ENCODE measurements at regions not wholly inside any gene's neighbourhood (a gene's known extent, or its start where the extent isn't known, plus 50 kb on each side); places are given as distances from the start of the nearest gene placed in this dataset.
"Not testable (repeated sequence)": the region's sequence is repeated elsewhere in the genome, so short reads cannot be mapped to it uniquely, and the experiment has no call there.

DNA sequence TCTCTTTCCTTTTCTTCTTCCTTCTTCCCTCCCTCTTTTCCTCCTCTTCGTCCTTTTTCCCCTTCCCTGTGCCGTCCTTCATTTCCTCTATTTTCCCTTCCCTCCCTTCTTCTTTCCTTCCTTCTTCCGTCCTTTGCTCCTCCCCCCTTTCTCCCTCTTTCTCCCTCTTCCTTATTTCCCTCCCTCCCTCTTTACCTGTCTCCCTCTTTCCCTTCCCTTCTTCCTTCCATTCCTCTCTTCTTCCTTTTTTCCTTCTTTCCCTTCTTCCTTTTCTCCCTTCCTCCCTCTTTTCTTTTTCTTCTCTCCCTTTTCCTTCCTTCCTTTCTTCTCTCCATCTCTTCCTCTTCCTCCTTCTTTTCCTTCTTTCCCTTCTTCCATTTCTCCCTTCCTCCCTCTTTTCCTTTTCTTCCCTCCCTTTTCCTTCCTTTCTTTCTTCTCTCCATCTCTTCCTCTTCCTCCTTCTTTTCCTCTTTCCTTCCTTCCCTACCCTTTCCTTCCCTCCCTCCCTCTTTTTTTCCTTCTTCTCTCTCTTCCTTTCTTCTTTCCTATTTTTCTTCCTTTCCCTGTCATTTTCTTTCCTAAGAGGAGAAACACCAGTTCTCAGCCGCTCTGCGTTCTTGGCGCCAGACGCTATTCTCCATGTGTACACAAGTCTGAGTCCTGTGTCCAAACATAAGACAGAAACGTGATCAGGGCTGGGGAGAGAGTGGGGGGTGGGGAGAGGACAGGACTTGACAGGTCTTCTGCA, 597.1 kb downstream of the MID1IP1 start:
- intact Hi-C loops (cut with DNase I) = no loop called here
- no peak for DNase-seq (ENCODE audit: low spot score)

DNA sequence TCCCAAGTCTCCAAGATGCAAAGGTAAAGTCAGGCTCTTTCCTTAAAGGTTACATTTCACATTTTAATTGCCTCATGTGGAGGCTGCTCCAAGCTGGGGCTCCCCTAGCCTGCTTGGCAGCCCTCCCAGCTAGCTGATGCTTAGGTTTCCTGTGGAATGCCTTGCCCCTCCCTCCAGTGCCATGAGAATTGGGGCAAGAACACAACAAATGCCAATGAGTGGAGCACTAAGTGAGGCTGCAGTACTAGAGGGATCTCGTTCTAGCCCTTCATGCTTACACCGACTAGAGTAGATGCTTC, 597.7 kb downstream of the MID1IP1 start:
- intact Hi-C loops (cut with DNase I) = no loop called here
- no peak for DNase-seq (ENCODE audit: low spot score)

DNA sequence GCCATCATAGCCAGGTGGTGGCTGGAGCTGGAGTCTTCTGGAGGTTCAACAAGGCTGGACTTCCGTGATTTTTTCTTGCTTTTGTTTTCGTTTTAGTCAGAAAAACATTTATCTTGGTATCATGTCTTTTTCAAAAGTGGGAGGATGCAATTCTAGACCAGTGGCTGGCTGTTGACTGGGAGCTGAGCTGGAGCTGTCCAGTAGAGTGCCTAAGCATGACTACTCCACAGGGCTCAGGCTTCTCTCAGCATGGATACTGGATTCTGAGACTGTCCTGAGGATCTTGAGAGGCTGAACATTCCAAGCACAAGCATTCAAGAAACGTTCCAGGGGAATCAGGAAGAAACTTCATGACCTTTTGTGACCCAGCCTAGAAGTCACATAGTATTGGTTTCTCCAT, 598.1 kb downstream of the MID1IP1 start:
- DNase-seq (ENCODE audit: low spot score) = no peak
- intact Hi-C loops (cut with DNase I) = no loop called here

DNA sequence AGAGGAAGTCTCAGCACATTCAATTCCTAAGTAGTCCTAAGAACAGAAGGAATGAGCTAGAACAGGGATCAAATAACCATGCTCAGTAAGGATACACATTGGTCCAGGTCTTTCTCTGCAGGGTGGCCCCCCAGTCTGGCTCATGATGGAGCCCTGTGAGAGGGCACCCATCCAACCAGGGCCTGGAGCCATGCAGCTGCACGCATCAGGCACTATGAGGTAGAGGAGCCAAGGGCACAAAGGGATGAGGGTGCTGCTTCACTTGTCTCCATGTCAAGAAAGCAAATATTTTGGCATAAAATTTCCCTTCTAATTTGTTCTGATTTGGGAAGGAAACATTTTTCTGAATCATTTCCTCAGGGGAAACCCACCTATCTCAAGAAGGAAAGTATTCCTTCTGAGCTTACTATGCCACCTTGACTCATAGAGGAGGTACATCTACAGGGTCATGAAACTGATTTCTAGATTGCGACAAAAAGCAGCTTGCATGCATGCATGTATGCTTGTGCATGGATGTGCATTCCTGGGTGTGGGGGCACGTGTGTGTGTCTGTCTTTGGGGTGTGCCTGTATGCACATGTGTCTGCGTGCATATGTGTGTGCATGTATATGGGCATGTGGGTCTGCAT, 600.3 kb downstream of the MID1IP1 start:
- DNase-seq (ENCODE audit: low spot score) = no peak
- intact Hi-C loops (cut with DNase I) = no loop called here

DNA sequence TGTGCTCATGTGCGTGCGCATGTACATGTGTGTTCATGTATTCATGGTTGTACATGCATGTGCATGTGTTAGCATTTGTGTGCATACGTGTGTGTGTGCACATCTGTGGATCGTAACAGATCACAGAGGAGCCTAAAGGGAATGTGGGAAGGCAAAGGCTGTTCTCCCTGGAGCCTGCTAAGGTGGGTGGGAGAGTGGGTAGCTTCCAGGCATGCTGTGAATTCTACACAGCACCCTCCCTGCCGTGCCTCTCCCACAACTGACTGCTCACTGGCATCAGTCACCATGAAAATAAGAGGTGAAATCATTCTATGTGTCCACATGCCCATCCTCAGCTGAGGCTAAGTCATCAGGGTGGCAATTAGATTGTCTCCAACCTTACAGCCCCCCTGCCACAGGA, 600.9 kb downstream of the MID1IP1 start:
- intact Hi-C loops (cut with DNase I) = no loop called here
- no peak for DNase-seq (ENCODE audit: low spot score)

DNA sequence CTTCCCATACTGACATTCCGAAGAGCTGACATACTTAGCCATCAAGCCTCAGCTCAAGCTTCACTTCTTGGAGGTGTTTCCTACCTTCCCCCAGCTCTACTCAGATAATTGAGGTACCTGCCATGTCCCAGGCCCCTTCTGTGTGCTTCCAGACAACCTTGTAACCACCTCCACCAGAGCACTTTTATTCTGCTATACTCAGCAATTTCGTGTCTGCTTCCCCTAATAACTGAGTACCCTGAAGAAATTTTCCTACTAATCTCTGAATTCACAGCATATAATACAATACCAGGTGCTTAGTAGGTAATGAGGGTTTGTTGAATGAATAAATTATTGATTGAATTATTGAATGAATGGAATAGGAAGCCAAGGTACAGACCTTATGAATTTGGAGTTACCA, 605.5 kb downstream of the MID1IP1 start:
- DNase-seq (ENCODE audit: low spot score) = no peak
- intact Hi-C loops (cut with DNase I) = no loop called here

DNA sequence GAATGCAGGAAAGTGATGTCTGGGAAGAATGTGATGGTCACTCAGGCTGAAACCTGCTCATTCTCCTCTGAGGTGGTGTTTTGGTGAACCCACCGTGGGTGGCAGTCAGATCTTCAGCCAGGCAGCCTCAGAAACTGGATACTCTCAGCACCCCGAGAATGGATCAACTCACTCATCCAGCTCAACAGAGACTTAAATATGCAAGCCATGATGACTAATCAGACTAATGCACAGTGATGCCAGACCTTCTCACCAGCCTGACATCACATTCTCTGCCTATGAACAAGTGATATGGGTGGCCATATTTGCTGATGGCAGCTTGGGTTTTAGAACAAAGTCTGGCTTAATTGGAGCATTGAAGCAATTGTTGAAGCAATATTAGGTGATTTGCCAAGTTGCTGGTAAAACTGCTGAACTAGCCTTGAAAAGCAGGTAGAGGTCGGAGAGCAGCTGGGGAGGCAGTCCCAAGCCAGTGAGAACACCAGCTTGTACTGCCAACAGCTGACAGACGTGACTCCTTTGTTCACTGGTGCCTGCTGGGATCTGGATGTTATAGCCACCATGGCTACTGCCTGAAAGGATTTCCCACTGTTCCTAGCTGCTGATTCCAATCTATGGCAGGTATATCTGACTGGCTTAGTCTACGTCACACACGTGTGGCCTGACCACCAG, 608.1 kb downstream of the MID1IP1 start:
- DNase-seq (ENCODE audit: low spot score) = no peak
- intact Hi-C loops (cut with DNase I) = no loop called here

DNA sequence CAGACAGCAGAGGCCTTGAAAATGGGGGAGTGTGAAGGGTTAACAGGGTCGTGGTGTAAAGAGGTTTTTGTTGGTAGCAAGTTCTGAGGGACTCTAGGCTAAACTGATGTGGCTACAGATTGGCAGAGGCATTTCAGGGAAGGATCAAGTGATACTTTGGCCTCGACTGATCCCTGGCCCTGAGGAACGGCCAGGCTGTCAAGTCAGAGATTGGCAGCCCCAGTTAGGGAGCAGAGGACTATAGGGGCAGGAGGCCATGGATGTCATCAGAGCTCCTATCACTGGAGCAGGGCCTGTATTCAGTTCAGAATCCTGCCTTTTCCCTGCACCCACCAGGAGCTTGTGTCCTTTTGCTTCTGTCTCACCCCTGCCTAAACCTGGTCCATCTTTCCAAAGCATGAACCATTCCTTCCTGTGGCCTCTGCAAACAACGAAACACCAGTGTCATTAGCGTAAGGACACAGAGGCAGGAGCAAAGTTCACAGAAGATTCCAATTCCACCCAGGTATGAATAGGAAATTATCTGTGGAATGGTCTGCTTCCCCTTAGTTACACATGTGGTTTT, 613.1 kb downstream of the MID1IP1 start:
- no peak for DNase-seq (ENCODE audit: low spot score)
- intact Hi-C loops (cut with DNase I) = no loop called here

DNA sequence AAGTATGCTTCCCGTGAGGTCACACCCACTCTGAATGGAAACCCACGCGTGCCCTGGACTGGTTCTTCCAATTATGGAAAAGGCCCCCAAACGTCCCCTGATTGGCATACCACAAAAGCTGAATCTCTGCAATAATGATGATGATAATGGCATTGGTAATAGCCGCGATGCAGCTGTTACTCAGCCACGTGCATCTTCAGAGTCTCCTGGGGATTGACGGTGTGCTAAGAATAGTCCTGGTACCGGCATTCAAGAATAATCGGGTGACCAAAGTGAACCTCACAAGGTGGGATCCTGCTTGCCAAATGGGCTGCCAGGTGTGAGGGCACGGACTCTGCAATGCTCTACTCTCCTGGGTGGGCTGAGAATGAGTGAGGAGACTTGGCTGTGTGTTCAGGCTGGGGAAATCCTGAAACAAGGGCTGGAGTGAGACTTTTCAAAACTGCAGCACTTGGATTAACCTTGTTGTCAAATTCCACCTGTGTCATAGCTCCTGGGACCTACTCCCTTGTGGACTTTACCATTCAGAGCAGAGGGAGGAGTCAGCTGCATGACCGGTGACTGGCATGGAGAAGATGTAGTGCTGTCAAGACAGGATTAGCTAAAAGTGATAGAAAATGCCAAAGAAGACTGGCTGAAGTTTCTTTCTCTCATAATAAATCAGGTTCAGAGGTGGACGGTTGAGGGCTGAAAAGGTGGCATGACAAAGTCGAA, 615.4 kb downstream of the MID1IP1 start:
- DNase-seq (ENCODE audit: low spot score) = peak; percentile 12
- intact Hi-C loops (cut with DNase I) = no loop called here

DNA sequence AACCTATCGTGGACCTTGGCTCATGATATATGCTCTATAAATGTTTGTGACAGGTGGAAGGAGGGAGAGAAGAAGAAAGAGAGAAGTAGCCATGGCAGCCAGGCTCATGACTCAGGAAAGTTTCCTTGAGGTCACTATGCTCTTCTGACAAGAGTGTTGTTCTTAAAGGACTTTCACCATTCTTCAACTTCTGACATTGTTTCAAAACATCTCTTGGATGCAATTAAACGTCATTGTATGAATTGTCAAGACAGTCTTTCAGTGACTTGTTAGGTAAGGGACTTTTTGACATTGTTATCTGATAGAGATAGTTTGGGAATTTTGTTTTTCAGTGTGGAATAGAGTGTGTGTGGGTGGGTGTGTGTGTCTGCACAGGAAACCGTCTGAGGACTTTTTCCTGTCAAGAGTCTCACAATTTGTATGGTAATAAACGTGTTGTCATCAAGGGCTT, 617.0 kb downstream of the MID1IP1 start:
- no peak for DNase-seq (ENCODE audit: low spot score)
- intact Hi-C loops (cut with DNase I) = no loop called here

DNA sequence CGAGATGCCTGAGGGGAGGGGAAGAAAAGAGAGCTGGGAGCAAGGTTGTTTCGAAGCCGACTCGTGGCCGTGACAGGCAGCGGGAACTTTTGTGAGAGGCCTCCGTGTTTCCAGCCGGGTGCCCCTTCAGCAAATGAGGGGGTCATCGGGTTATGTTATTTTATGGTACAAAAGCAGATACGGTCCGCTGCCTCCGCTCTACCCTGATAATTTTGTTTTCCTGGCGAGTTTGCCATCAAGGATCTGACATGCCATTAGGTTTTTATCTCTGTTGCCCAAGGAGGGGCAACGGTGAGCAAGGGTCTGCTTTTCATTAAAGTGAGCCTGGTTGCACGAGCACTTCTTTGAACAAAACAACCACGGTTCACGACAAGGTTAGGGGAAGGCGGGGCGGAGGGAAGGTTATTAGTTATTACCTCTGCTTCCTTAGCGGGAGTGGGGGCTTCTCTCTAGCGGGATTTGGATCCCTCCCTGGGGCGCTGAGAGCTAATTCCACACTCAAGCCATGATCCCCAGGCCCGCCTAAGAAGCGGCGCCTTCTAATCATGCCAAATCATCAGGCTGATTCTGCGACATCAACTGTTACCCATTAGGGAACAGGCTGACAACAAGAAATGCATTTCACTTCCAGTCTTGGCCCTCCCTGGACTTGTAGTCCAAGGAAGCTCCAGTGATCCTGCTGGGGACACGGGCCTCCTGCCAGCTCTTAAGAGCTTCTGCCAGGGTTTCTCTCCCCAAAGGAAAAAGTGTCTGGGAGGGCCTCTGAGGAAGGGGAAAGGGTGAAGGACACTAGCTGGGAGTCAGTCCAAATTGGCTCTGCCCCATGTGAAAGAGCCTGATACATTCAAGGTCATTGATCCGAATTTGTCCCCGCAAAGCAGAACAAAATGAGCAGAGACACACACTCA, 617.7 kb downstream of the MID1IP1 start:
- intact Hi-C loops (cut with DNase I) = no loop called here

DNA sequence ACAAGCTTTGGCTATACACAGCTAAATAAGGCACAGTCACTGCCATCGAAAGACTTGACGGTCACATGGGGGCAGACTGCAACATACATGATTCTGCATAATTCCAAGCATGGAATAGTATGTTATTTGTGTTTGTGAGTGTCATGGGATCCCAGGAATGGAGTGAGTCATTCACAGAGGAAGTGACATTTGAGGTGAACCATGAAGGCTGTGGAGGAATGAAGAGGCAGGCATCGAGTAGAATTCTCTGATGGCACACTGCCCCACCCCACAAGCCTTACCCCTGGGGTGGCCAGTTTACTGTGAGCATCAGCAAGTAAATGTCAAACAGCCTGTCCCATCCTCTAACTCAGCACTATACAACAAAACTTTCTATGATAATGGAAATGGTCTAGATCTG, 619.7 kb downstream of the MID1IP1 start:
- DNase-seq (ENCODE audit: low spot score) = peak; percentile 4
- intact Hi-C loops (cut with DNase I) = no loop called here

More for the DNA sequence above, 617.7 kb downstream of the MID1IP1 start:
- peak; percentile 61 for DNase-seq (ENCODE audit: low spot score)

DNA sequence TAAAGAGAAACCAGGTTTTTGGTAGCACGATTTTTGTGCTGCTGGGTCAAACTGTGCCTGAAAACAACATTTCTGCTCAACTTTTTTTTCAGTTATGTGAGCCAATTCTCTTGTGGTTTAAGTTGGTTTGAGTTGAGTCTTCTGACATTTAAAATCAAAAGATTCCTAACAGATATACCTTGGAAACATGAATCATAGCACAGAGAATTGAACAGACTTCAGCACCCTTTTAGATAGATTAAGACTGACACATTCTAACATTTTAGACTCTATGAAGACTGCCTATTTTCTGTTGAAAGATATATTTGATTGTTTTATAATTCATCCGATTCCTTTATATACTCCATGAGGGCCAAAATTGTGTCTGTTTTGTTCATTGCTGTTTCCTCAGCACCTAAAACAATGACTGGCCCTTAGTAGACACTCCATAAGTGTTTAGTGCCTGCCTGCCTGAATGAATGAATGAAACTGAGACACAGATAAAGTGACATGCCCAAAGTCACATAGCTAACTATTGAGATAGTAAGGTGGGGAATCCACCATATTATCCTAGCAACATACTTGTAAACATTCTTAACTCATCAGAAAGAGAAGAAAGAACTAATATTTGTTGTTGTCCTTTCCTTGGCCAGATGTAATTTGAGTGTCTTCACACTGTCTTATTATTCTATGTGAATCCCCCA, 624.0 kb downstream of the MID1IP1 start:
- intact Hi-C loops (cut with DNase I) = no loop called here
- no peak for DNase-seq (ENCODE audit: low spot score)

DNA sequence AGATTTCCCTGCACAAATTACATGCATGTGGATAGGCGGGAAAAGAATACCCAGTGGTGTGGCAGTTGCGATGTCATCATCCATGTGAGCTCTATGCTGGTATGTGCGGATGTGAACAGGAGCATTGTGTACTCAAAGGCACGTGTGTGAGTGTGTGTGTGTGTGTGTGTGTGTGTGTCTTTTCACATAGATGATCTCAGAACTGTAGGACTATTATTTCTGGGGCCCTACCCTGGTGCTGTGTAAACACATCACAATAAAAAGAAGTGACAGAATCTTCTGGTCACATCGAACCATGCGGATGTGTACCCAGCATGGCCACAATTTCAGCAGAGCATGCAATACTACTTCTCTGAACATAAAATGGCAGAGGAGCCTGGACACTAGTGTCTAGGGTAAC, 624.8 kb downstream of the MID1IP1 start:
- intact Hi-C loops (cut with DNase I) = no loop called here

DNA sequence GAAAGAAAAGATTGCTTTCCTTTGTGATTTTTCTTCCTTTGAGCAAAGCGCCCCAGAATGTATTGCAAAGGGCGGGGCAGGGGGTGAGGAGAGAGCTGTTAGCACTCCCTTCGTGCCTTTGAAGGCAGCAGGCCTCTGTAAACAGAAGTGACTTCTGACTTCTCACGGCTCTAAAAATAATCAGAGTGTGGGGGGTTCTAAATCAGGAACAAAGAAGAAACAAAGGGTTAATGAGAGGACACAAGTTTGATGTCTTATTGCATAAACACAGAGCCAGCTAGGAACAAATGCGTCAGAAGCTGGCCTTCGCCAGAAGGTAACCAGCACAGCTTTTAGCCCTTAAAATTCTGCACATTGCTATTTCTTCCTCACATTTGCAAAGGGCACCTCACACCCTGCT, 626.2 kb downstream of the MID1IP1 start:
- intact Hi-C loops (cut with DNase I) = no loop called here
- no peak for DNase-seq (ENCODE audit: low spot score)

More for the DNA sequence above, 624.8 kb downstream of the MID1IP1 start:
- no peak for DNase-seq (ENCODE audit: low spot score)

DNA sequence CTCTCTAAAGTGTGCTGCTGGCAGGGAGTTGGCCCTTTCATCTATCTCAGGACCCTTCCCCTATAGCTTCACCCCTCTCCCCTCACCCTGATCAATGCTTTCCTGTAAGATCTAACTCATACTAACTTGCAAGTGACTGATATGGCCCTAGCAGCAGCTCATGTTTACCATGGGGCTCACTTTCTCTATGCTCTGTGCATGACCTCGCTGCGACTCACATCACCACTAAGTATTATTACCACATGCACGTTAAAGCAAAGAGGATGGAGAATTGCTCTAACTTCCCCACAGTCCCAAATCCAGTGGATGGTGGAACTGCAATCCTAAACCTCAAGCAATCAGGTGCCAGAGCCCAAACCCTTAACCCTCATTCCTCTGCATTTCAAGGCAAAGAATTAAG, 626.6 kb downstream of the MID1IP1 start:
- intact Hi-C loops (cut with DNase I) = no loop called here
- DNase-seq (ENCODE audit: low spot score) = peak; percentile 46

DNA sequence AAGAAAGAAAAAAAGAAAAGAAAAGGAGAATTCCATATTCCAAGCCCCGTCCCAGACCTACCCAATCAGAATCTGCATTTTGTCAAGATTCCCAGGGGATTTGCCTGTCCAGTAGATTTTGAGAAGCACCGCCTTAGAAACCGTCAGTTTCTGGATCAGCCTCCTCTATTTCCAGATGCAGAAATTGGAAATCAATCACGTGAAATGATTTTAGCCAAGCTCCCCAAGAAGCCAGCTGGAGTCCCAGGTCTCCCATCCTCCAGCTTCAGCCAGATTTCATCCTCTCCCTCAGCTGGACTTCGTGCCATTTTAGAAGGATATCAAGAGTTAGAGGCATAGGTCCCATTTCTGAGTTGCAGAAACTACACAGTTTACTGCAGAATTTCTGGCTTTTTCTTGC, 629.3 kb downstream of the MID1IP1 start:
- no peak for DNase-seq (ENCODE audit: low spot score)
- intact Hi-C loops (cut with DNase I) = no loop called here

DNA sequence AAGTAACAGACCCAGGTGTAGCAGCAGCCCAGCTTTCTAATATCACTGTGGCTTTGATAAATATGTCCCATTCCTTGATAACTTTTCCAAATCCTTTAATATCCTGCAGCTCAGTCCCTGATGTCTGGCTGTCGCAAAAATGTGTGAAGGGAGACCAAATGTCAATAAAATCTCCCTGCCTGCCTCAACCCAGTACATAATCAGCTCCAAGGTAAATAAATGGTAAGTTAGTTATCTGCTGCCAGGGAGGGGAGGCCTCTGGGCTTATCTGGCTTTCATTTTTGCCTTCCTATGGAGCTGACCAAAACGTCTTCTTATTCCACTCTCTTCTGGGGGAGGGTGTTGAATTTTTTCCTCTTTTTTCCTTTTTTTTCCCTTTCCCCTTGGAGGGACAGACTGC, 630.6 kb downstream of the MID1IP1 start:
- DNase-seq (ENCODE audit: low spot score) = peak; percentile 20
- intact Hi-C loops (cut with DNase I) = no loop called here

DNA sequence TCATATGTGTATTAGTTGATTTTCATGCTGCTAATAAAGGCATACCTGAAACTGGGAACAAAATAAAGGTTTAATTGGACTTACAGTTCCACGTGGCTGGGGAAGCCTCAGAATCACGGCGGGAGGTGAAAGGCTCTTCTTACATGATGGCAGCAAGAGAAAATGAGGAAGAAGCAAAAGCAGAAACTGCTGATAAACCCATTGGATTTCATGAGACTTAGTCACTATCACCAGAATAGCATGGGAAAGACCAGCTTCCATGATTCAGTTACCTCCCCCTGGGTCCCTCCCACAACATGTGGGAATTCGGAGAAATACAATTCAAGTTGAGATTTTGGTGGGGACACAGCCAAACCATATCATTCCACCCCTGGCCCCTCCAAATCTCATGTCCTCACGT, 633.4 kb downstream of the MID1IP1 start:
- intact Hi-C loops (cut with DNase I); DNase-seq (ENCODE audit: low spot score): not testable (repeated sequence)

Measured in cardiac septum (tissue), 1 donor.